B cell (primary cell): ENCODE measurements at regions not wholly inside any gene's neighbourhood (a gene's known extent, or its start where the extent isn't known, plus 50 kb on each side); places are given as distances from the start of the nearest gene placed in this dataset.

Experiments
- ATAC-seq: fragments of 200-7000 bp; cut with Tn5 transposase; one replicate; pipeline ENCODE4 v1.10.0; 2021; ENCODE audit warnings: low read depth, mild to moderate bottlenecking, moderate number of reproducible peaks, moderate library complexity
- CTCF ChIA-PET: fragments of 350-600 bp; sonication (Branson Sonifier 250); formaldehyde crosslinking; loops from one replicate; lab custom pipeline; 2021; ENCODE audit warnings: antibody characterized with exemption, inconsistent platforms; lab: Charles Lee
- POLR2A ChIA-PET: fragments of 350-600 bp; sonication (Branson Sonifier 250); formaldehyde crosslinking; loops from one replicate; lab custom pipeline; 2021; ENCODE audit warnings: antibody characterized with exemption; lab: Charles Lee
- DNase-seq: peaks from one replicate; pipeline ENCODE4 v3.0.0; 2013
- H2AFZ ChIP-seq: 2 replicates; pipeline ENCODE4 v1.6.1; 2012; ENCODE audit warnings: mild to moderate bottlenecking, low read depth, low read length; ENCODE audit not compliant: insufficient read depth, poor library complexity, severe bottlenecking
- H3K27ac ChIP-seq, 2 donors: 1 replicate in 1 of 2; 2 replicates in 1 of 2; pipeline ENCODE4 v1.5.1; 2012 to 2013; ENCODE audit warnings: low read length in 2 of 2, mild to moderate bottlenecking in 2 of 2, moderate library complexity in 1 of 2
- H3K27me3 ChIP-seq, 4 experiments: fragments of 200-600 bp in 1 of 4; sonication (generic) in 1 of 4; replicated peaks in 1 of 4; 1 replicate in 2 of 4; 2 replicates in 2 of 4; pipeline versions ENCODE4 v1.6.1 to v1.7.0; 2013 to 2016; ENCODE audit warnings: low read length in 3 of 4, mild to moderate bottlenecking in 2 of 4, mixed read lengths in 1 of 4, moderate library complexity in 1 of 4; ENCODE audit not compliant: insufficient read depth in 4 of 4, control insufficient read depth in 3 of 4; ENCODE audit errors: control extremely low read depth in 1 of 4
- H3K36me3 ChIP-seq, 2 experiments: replicated peaks in 1 of 2; 1 replicate in 1 of 2; 2 replicates in 1 of 2; pipeline versions ENCODE4 v1.6.1 to v1.7.1; 2013; ENCODE audit warnings: low read length in 1 of 2; ENCODE audit not compliant: insufficient read depth in 2 of 2, control insufficient read depth in 1 of 2; ENCODE audit errors: control extremely low read depth in 1 of 2, extremely low read depth in 1 of 2
- H3K4me1 ChIP-seq, 2 donors: fragments of 200-600 bp in 1 of 2; sonication (generic) in 1 of 2; 1 replicate in 1 of 2; 2 replicates in 1 of 2; pipeline versions ENCODE4 v1.5.1 to v1.6.1; 2013 to 2017; ENCODE audit warnings: low read length in 2 of 2; ENCODE audit not compliant: control insufficient read depth in 2 of 2, insufficient read depth in 2 of 2
- H3K4me2 ChIP-seq: replicated peaks from 2 replicates; pipeline ENCODE3; 2012; ENCODE audit warnings: mild to moderate bottlenecking, low read depth, low read length; ENCODE audit not compliant: poor library complexity, severe bottlenecking
- H3K4me3 ChIP-seq, 5 experiments: fragments of 200-600 bp in 1 of 5; sonication (generic) in 1 of 5; 1 replicate in 3 of 5; 2 replicates in 2 of 5; pipeline versions ENCODE4 v1.5.1 to v1.7.0; 2011 to 2016; ENCODE audit warnings: low read length in 4 of 5, mild to moderate bottlenecking in 4 of 5, low read depth in 2 of 5, control low read depth in 1 of 5, moderate library complexity in 1 of 5; ENCODE audit not compliant: insufficient read depth in 1 of 5; ENCODE audit errors: control extremely low read depth in 1 of 5, extremely low read depth in 1 of 5
- H3K79me2 ChIP-seq: fragments of 200-600 bp; sonication (generic); one replicate; pipeline ENCODE4 v1.6.0; 2016; ENCODE audit warnings: low read length; ENCODE audit not compliant: control insufficient read depth, insufficient read depth
- H3K9ac ChIP-seq: fragments of 200-600 bp; sonication (generic); 2 replicates; pipeline ENCODE4 v1.6.1; 2017; ENCODE audit warnings: mild to moderate bottlenecking, low read length, moderate library complexity
- H3K9me3 ChIP-seq, 3 donors: one replicate each; pipeline versions ENCODE4 v1.6.1 to v1.7.1; 2013; ENCODE audit warnings: low read length in 2 of 3; ENCODE audit not compliant: control insufficient read depth in 2 of 3, insufficient read depth in 1 of 3; ENCODE audit errors: control extremely low read depth in 1 of 3
- H4K20me1 ChIP-seq: 2 replicates; pipeline ENCODE4 v1.6.0; 2012; ENCODE audit warnings: mild to moderate bottlenecking, low read length; ENCODE audit not compliant: insufficient read depth, control insufficient read depth, poor library complexity, severe bottlenecking
- H3K27ac Mint-ChIP-seq: one replicate; pipeline ENCODE4 v1.8.0; 2021; ENCODE audit warnings: mixed read lengths
- H3K27me3 Mint-ChIP-seq: one replicate; pipeline ENCODE4 v1.8.0; 2021; ENCODE audit warnings: mixed read lengths
- H3K4me1 Mint-ChIP-seq: one replicate; pipeline ENCODE4 v1.8.0; 2021; ENCODE audit warnings: mixed read lengths
- H3K4me3 Mint-ChIP-seq: one replicate; pipeline ENCODE4 v1.8.0; 2021; ENCODE audit warnings: mixed read lengths
- H3K9me3 Mint-ChIP-seq: one replicate; pipeline ENCODE4 v1.8.0; 2022; ENCODE audit warnings: mixed read lengths; ENCODE audit not compliant: insufficient read depth
- EZH2 ChIP-seq: IDR thresholded peaks from 2 replicates; pipeline ENCODE4 v1.6.1; 2012; ENCODE audit warnings: borderline replicate concordance, low read depth, mild to moderate bottlenecking, moderate library complexity, low read length; ENCODE audit not compliant: insufficient read depth, poor library complexity, severe bottlenecking
- WGBS: methylation state at CpG from one replicate; pipeline ENCODE4 v1.1.5; 2013; ENCODE audit warnings: missing lambda C conversion rate; ENCODE audit not compliant: insufficient coverage; 5-methylcytosine and 5-hydroxymethylcytosine counted together
- intact Hi-C: fragments of 100-400 bp; cut with micrococcal nuclease; formaldehyde crosslinking; loops from one replicate; pipeline ENCODE4 v1.10.0; 2022
- TF ChIP-seq, protein P1 (sequence below): fragments of 200-600 bp; IDR thresholded peaks from one replicate; pipeline ENCODE4 v1.8.0; 2022; ENCODE audit warnings: antibody characterized with exemption, mild to moderate bottlenecking

DNA sequence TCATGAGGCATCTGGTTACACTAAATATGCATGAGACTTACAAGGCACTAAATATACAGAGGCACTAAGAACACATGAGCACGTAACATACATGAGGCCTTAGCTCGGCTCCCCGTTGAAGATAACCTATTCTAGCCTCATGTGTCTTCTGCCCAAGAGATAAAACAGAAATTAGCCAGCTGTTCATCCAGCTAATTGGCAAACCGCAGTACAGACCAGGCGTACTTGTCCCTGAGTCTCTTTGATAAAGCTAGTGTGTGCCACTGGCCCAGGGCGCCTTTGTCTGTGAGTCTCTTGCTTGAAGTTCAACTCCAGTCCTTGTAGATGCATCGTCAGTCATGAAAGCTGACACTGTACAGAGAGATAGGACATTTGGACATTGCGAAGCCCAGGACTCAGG lies 121.9 kb upstream of the SPATA12 start:
- WGBS: 92% methylated on average over 8 of the region's 8 CpGs

DNA sequence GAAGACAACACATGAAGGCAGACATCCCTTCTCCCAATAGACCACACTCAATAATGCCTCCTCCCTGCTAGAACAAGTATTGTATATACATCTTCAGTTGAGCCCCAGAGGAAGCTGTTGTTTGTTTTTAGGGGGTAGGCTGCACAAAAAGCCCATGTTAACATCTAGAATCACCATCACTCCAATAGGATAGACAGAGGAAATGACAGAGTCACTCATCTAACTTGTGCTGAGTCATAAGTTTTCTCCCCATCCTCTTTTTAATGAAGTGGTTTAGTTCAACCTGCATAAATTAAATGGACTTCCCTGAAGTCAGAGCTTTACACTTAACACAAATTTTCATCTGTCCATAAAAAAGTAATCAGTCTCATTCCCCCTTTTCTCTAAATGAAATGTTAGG lies 122.9 kb upstream of the SPATA12 start:
- no peaks in the 10 kb centered on the region for H3K27me3 ChIP-seq
- no peak overlapping the region for H3K4me3 Mint-ChIP-seq

More for the DNA sequence above, 121.9 kb upstream of the SPATA12 start:
- Histone ChIP-seq H3K4me2 (no peak overlapping the region), H3K79me2 (no peaks in the 10 kb centered on the region), H3K9me3 (peaks cover 0 to 5% (median 3%) of the 10 kb centered on the region in 3 donors), H4K20me1 (no peaks in the 10 kb centered on the region), H3K4me3 (no peak overlapping the region), H3K4me1 (no peaks in the 10 kb centered on the region), H3K9ac (no peak overlapping the region), H2AFZ (no peak overlapping the region), H3K27me3 (no peaks in the 10 kb centered on the region), H3K27ac (no peak overlapping the region), H3K36me3 (no peaks in the 10 kb centered on the region)
- ATAC-seq: no peak
- peaks cover 8% of the 10 kb centered on the region for H3K27me3 Mint-ChIP-seq
- H3K4me3 Mint-ChIP-seq: no peak overlapping the region
- ChIA-PET POLR2A (no interaction called here), CTCF (no interaction called here)
- DNase-seq: no peak
- peaks cover 5% of the 10 kb centered on the region for H3K9me3 Mint-ChIP-seq
- intact Hi-C loops: no loop called here
- no peak overlapping the region for H3K27ac Mint-ChIP-seq
- no peak for TF ChIP-seq EZH2
- TF ChIP-seq, protein P1, sequence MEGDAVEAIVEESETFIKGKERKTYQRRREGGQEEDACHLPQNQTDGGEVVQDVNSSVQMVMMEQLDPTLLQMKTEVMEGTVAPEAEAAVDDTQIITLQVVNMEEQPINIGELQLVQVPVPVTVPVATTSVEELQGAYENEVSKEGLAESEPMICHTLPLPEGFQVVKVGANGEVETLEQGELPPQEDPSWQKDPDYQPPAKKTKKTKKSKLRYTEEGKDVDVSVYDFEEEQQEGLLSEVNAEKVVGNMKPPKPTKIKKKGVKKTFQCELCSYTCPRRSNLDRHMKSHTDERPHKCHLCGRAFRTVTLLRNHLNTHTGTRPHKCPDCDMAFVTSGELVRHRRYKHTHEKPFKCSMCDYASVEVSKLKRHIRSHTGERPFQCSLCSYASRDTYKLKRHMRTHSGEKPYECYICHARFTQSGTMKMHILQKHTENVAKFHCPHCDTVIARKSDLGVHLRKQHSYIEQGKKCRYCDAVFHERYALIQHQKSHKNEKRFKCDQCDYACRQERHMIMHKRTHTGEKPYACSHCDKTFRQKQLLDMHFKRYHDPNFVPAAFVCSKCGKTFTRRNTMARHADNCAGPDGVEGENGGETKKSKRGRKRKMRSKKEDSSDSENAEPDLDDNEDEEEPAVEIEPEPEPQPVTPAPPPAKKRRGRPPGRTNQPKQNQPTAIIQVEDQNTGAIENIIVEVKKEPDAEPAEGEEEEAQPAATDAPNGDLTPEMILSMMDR: no peak
- peaks cover 13% of the 10 kb centered on the region for H3K4me1 Mint-ChIP-seq

More for the DNA sequence above, 122.9 kb upstream of the SPATA12 start:
- Histone ChIP-seq H3K27ac (no peak overlapping the region), H4K20me1 (no peaks in the 10 kb centered on the region), H3K4me2 (no peak overlapping the region), H3K36me3 (no peaks in the 10 kb centered on the region), H3K9me3 (peaks cover 0 to 5% (median 5%) of the 10 kb centered on the region in 3 donors), H3K4me1 (no peaks in the 10 kb centered on the region), H2AFZ (no peak overlapping the region), H3K4me3 (no peak overlapping the region), H3K79me2 (no peaks in the 10 kb centered on the region), H3K9ac (no peak overlapping the region)
- intact Hi-C loops: no loop called here
- DNase-seq: no peak
- Mint-ChIP-seq H3K27me3 (peaks cover 8% of the 10 kb centered on the region), H3K27ac (no peak overlapping the region), H3K9me3 (peaks cover 5% of the 10 kb centered on the region), H3K4me1 (peaks cover 11% of the 10 kb centered on the region)
- no peak for ATAC-seq
- ChIA-PET CTCF (no interaction called here), POLR2A (no interaction called here)
- TF ChIP-seq EZH2: no peak
- TF ChIP-seq, protein P1: no peak
